ENCODE measurements at regions not wholly inside any gene's neighbourhood (a gene's known extent, or its start where the extent isn't known, plus 50 kb on each side); places are given as distances from the start of the nearest gene placed in this dataset.

GRCh38 chr1:199282751-199283305 lies 644.0 kb downstream of the PTPRC start:
- no peaks in the 10 kb centered on the region for H3K36me3 ChIP-seq
- TF ChIP-seq EP300 (IDR thresholded peaks at IDR 0.05) (no peak), POLR2A (IDR thresholded peaks at IDR 0.05) (no peak), POLR2AphosphoS5 (IDR thresholded peaks at IDR 0.05) (no peak), CTCF (IDR thresholded peaks at IDR 0.05) (no peak)
- intact Hi-C loops (cut with DNase I) = no loop called here
- no peaks in the 10 kb centered on the region for H3K27me3 ChIP-seq
- no peak overlapping the region for H3K27ac ChIP-seq
- DNase-seq = no peak
- no peak overlapping the region for H3K4me3 ChIP-seq
- H3K4me1 ChIP-seq = no peaks in the 10 kb centered on the region
- WGBS, 2 donors = 63 to 65% methylated on average over 3 of the region's 3 CpGs
- no peaks in the 10 kb centered on the region for H3K9me3 ChIP-seq

- TF ChIP-seq EP300 (IDR thresholded peaks at IDR 0.05) (no peak), POLR2A (IDR thresholded peaks at IDR 0.05) (no peak), POLR2AphosphoS5 (IDR thresholded peaks at IDR 0.05) (no peak), CTCF (IDR thresholded peaks at IDR 0.05) (no peak)
- Histone ChIP-seq H3K27ac (no peak overlapping the region), H3K36me3 (no peaks in the 10 kb centered on the region), H3K4me3 (no peak overlapping the region), H3K27me3 (no peaks in the 10 kb centered on the region), H3K9me3 (no peaks in the 10 kb centered on the region), H3K4me1 (no peaks in the 10 kb centered on the region)
- no peak for DNase-seq
- 22 to 23% methylated on average over 2 of the region's 2 CpGs for WGBS, 2 donors
- intact Hi-C loops (cut with DNase I) = no loop called here
Observed at GRCh38 chr1:199283794-199284193, 645.0 kb downstream of the PTPRC start.

GRCh38 chr1:199287206-199287605 lies 648.4 kb downstream of the PTPRC start:
- no peaks in the 10 kb centered on the region for H3K27me3 ChIP-seq
- no peaks in the 10 kb centered on the region for H3K4me1 ChIP-seq
- 78 to 87% methylated on average over 1 of the region's 1 CpG for WGBS, 2 donors
- intact Hi-C loops (cut with DNase I) = no loop called here
- no peak for DNase-seq
- no peaks in the 10 kb centered on the region for H3K36me3 ChIP-seq
- no peak overlapping the region for H3K27ac ChIP-seq
- no peaks in the 10 kb centered on the region for H3K9me3 ChIP-seq
- no peak overlapping the region for H3K4me3 ChIP-seq
- no peak for TF ChIP-seq POLR2AphosphoS5 (IDR thresholded peaks at IDR 0.05)
- no peak for TF ChIP-seq CTCF (IDR thresholded peaks at IDR 0.05)
- TF ChIP-seq EP300 (IDR thresholded peaks at IDR 0.05) = no peak
- TF ChIP-seq POLR2A (IDR thresholded peaks at IDR 0.05) = no peak

GRCh38 chr1:199287647-199288046 lies 648.8 kb downstream of the PTPRC start:
- no peak overlapping the region for H3K27ac ChIP-seq
- H3K4me3 ChIP-seq = no peak overlapping the region
- no peaks in the 10 kb centered on the region for H3K4me1 ChIP-seq
- H3K36me3 ChIP-seq = no peaks in the 10 kb centered on the region
- H3K27me3 ChIP-seq = no peaks in the 10 kb centered on the region
- intact Hi-C loops (cut with DNase I) = no loop called here
- DNase-seq = no peak
- H3K9me3 ChIP-seq = no peaks in the 10 kb centered on the region
- TF ChIP-seq EP300 (IDR thresholded peaks at IDR 0.05) = no peak
- TF ChIP-seq POLR2AphosphoS5 (IDR thresholded peaks at IDR 0.05) = no peak
- no peak for TF ChIP-seq CTCF (IDR thresholded peaks at IDR 0.05)
- TF ChIP-seq POLR2A (IDR thresholded peaks at IDR 0.05) = no peak
- 84 to 91% methylated on average over 1 of the region's 1 CpG for WGBS, 2 donors

GRCh38 chr1:199290186-199290585 lies 651.3 kb downstream of the PTPRC start:
- no peak overlapping the region for H3K27ac ChIP-seq
- TF ChIP-seq POLR2A (IDR thresholded peaks at IDR 0.05) (no peak), POLR2AphosphoS5 (IDR thresholded peaks at IDR 0.05) (no peak), CTCF (IDR thresholded peaks at IDR 0.05) (no peak), EP300 (IDR thresholded peaks at IDR 0.05) (no peak)

More at GRCh38 chr1:199290186-199290585, 651.3 kb downstream of the PTPRC start:
- no peaks in the 10 kb centered on the region for H3K9me3 ChIP-seq
- no peaks in the 10 kb centered on the region for H3K4me1 ChIP-seq
- H3K36me3 ChIP-seq = no peaks in the 10 kb centered on the region
- H3K4me3 ChIP-seq = no peak overlapping the region
- no peaks in the 10 kb centered on the region for H3K27me3 ChIP-seq
- DNase-seq = no peak
- intact Hi-C loops (cut with DNase I) = no loop called here

All from sigmoid colon (tissue), 6 donors.